HL-60 (cell line): ENCODE measurements at regions not wholly inside any gene's neighbourhood (a gene's known extent, or its start where the extent isn't known, plus 50 kb on each side); places are given as distances from the start of the nearest gene placed in this dataset.

ENCODE experiments used
- DNase-seq, 2 experiments: peaks; one replicate each; pipeline ENCODE4 v3.0.0-alpha.2; 2010 to 2020; ENCODE audit warnings: low read depth in 1 of 2, low spot score in 1 of 2
- H3K27ac ChIP-seq: fragments of 250-450 bp; sonication (Bioruptor Pico); replicated peaks from 2 replicates; pipeline ENCODE4 v1.5.1; 2020; ENCODE audit warnings: mild to moderate bottlenecking, moderate library complexity
- H3K27me3 ChIP-seq: fragments of 250-450 bp; sonication (Bioruptor Pico); 2 replicates; pipeline ENCODE4 v1.5.1; 2021; ENCODE audit warnings: mild to moderate bottlenecking, moderate library complexity; ENCODE audit not compliant: insufficient read depth, poor library complexity, severe bottlenecking
- H3K4me3 ChIP-seq: replicated peaks from 2 replicates; pipeline ENCODE4 v1.5.1; 2011; ENCODE audit warnings: mild to moderate bottlenecking, control low read depth, low read length; ENCODE audit not compliant: insufficient read depth
- CTCF ChIP-seq: IDR thresholded peaks from one replicate; pipeline ENCODE4 v1.5.1; 2011; ENCODE audit warnings: low read length, control low read depth, inconsistent platforms; ENCODE audit not compliant: insufficient read depth
- GABPA ChIP-seq: IDR thresholded peaks from 2 replicates; pipeline ENCODE4 v1.6.1; 2012; ENCODE audit warnings: low read depth
- POLR2AphosphoS5 ChIP-seq: IDR thresholded peaks from 2 replicates; pipeline ENCODE4 v1.6.1; 2012; ENCODE audit warnings: low read depth
- SPI1 ChIP-seq: IDR thresholded peaks from 2 replicates; pipeline ENCODE4 v1.6.1; 2012; ENCODE audit warnings: low read depth, mild to moderate bottlenecking, borderline replicate concordance
- TF ChIP-seq, protein P1 (sequence below): IDR thresholded peaks from 2 replicates; pipeline ENCODE4 v1.6.1; 2012; ENCODE audit warnings: low read depth; ENCODE audit not compliant: insufficient replicate concordance

DNA sequence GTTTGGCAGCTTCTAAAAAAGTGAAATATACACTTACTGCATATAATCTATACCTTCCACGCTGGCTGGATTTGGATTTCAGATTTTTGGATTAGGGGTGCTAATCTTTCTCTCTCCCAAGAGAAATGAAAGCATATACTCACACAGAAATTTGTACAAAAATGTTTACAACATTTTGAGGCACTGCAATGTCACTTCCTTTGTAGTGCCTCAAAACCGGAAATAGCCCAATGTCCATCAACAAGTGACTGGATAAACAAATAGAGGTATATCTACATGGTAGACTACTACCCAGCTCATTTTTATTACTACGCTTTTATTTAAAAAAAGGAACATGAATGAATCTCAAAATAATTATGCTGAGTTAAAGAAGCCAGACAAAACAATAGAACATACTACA lies 74.0 kb upstream of the MIER3 start:
- TF ChIP-seq, protein P1, sequence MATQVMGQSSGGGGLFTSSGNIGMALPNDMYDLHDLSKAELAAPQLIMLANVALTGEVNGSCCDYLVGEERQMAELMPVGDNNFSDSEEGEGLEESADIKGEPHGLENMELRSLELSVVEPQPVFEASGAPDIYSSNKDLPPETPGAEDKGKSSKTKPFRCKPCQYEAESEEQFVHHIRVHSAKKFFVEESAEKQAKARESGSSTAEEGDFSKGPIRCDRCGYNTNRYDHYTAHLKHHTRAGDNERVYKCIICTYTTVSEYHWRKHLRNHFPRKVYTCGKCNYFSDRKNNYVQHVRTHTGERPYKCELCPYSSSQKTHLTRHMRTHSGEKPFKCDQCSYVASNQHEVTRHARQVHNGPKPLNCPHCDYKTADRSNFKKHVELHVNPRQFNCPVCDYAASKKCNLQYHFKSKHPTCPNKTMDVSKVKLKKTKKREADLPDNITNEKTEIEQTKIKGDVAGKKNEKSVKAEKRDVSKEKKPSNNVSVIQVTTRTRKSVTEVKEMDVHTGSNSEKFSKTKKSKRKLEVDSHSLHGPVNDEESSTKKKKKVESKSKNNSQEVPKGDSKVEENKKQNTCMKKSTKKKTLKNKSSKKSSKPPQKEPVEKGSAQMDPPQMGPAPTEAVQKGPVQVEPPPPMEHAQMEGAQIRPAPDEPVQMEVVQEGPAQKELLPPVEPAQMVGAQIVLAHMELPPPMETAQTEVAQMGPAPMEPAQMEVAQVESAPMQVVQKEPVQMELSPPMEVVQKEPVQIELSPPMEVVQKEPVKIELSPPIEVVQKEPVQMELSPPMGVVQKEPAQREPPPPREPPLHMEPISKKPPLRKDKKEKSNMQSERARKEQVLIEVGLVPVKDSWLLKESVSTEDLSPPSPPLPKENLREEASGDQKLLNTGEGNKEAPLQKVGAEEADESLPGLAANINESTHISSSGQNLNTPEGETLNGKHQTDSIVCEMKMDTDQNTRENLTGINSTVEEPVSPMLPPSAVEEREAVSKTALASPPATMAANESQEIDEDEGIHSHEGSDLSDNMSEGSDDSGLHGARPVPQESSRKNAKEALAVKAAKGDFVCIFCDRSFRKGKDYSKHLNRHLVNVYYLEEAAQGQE = no peak
- TF ChIP-seq GABPA (no peak), SPI1 (no peak), POLR2AphosphoS5 (no peak)
- Histone ChIP-seq H3K27me3 (no peaks in the 10 kb centered on the region), H3K4me3 (no peak overlapping the region), H3K27ac (no peak overlapping the region)
- no peak for DNase-seq

DNA sequence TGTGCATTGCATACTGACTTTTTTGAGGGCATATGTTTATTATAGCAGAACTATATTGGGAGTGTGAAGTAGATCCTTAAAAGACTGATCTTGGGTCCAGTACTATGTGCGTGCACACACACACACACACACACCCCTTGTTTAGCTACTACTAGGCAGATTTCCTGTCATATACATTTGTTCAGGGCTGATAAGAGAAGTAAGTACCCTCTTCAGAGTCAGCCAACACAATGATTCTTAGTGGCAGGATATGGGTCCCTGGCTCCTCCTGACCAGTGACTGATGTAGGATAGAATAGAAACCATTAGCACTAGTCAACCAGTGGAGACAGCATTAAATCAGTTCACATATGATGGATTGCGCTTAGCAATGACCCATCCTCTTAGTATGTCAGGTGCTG lies 76.2 kb upstream of the MIER3 start:
- DNase-seq = no peak
- no peak for TF ChIP-seq POLR2AphosphoS5
- Histone ChIP-seq H3K27me3 (no peaks in the 10 kb centered on the region), H3K27ac (no peak overlapping the region), H3K4me3 (no peak overlapping the region)

- TF ChIP-seq, protein P1 = no peak
- TF ChIP-seq POLR2AphosphoS5 (no peak), SPI1 (no peak), GABPA (no peak), CTCF (no peak)
- H3K27me3 ChIP-seq = no peaks in the 10 kb centered on the region
- H3K4me3 ChIP-seq = no peak overlapping the region
- no peak overlapping the region for H3K27ac ChIP-seq
- DNase-seq = peak in 1 of 2 experiments; percentile 20
Measured at GRCh38 chr5:57032151-57032551, 80.2 kb upstream of the MIER3 start.

DNA sequence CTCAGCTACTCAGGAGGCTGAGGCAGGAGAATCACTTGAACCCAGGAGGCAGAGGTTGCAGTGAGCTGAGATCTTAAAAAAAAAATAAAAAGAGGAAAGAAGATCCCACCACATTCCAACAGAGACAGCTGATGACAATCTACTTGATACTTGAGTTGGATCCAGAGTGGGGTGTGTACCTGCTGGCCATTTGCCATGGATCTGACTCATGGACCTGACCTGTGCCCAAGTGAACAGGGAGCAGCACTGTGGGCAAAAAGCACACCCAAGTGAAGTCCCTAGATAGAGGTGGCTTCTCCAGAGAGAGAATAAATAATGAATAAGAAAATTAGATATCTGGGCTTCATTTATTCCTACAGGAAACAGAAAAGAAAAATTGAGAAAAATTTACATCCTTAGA lies 81.2 kb upstream of the MIER3 start:
- H3K27me3 ChIP-seq = no peaks in the 10 kb centered on the region
- TF ChIP-seq GABPA (no peak), SPI1 (no peak), CTCF (no peak), POLR2AphosphoS5 (no peak)
- TF ChIP-seq, protein P1 = no peak
- no peak for DNase-seq
- no peak overlapping the region for H3K27ac ChIP-seq
- H3K4me3 ChIP-seq = no peak overlapping the region
